Nephron progenitor cell (in vitro differentiated cells): ENCODE measurements at regions not wholly inside any gene's neighbourhood (a gene's known extent, or its start where the extent isn't known, plus 50 kb on each side); places are given as distances from the start of the nearest gene placed in this dataset.

Source experiments
- DNase-seq: peaks from one replicate; pipeline ENCODE4 v3.0.0; 2021
- H3K27ac Mint-ChIP-seq: 2 replicates; pipeline ENCODE4 v1.8.0; 2021; ENCODE audit warnings: mild to moderate bottlenecking, moderate library complexity, mixed read lengths
- H3K27me3 Mint-ChIP-seq: 2 replicates; pipeline ENCODE4 v1.8.0; 2021; ENCODE audit warnings: mild to moderate bottlenecking, low read depth, mixed read lengths; ENCODE audit not compliant: poor library complexity
- H3K36me3 Mint-ChIP-seq: 2 replicates; pipeline ENCODE4 v1.8.0; 2021; ENCODE audit warnings: low read depth, mixed read lengths
- H3K4me1 Mint-ChIP-seq: 2 replicates; pipeline ENCODE4 v1.8.0; 2021; ENCODE audit warnings: mixed read lengths
- H3K4me3 Mint-ChIP-seq: 2 replicates; pipeline ENCODE4 v1.8.0; 2021; ENCODE audit warnings: mild to moderate bottlenecking, moderate library complexity, mixed read lengths
- H3K9me3 Mint-ChIP-seq: 2 replicates; pipeline ENCODE4 v1.8.0; 2021; ENCODE audit warnings: mild to moderate bottlenecking, moderate library complexity, mixed read lengths
- TF ChIP-seq, protein P1 (sequence below): fragments of 200-600 bp; sonication (generic); IDR thresholded peaks from 2 replicates; pipeline ENCODE4 v1.5.0; 2021; ENCODE audit warnings: antibody characterized with exemption

DNA sequence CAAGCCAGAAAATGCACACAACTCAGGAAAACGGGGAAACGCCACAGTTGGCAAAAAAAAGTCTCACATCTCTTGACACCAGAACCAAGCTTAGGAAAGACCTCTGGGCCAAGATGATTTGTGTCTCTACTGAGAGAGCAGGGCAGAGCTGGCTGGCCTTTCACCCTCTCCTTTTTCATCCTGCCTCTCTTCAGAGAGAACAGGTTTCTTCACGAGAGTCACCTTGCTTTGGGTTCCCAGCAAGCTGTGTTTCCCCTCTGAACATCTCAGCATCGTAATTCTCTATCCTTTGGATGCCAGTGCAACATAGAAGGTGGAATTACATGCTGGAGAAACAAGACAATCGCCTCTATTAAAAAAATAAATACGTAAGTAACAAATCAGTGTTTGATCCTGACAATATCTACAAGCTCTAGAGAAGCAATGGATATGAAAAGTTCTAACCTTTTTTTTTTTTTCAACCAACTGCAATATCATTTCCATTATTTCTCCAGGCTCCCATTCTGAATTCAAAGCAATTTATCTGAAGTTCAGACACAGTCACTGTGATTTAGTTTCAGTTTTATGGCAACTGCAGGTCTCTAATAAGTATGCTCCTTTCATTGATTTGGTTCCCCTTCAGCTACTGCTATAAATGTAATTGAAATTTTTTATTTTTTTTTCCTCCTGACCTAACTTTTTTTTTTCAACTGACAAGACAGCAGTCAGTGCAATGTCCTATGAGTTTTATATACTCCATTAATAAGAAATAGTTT is 708.6 kb downstream of the DTWD2 start:
- Mint-ChIP-seq H3K4me1 (peaks cover 23% of the 10 kb centered on the region), H3K4me3 (no peak overlapping the region), H3K36me3 (no peaks in the 10 kb centered on the region), H3K27ac (peak overlapping the region; percentile 39), H3K27me3 (no peaks in the 10 kb centered on the region), H3K9me3 (peaks cover 3% of the 10 kb centered on the region)
- no peak for DNase-seq
- TF ChIP-seq, protein P1, sequence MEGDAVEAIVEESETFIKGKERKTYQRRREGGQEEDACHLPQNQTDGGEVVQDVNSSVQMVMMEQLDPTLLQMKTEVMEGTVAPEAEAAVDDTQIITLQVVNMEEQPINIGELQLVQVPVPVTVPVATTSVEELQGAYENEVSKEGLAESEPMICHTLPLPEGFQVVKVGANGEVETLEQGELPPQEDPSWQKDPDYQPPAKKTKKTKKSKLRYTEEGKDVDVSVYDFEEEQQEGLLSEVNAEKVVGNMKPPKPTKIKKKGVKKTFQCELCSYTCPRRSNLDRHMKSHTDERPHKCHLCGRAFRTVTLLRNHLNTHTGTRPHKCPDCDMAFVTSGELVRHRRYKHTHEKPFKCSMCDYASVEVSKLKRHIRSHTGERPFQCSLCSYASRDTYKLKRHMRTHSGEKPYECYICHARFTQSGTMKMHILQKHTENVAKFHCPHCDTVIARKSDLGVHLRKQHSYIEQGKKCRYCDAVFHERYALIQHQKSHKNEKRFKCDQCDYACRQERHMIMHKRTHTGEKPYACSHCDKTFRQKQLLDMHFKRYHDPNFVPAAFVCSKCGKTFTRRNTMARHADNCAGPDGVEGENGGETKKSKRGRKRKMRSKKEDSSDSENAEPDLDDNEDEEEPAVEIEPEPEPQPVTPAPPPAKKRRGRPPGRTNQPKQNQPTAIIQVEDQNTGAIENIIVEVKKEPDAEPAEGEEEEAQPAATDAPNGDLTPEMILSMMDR: no peak

DNA sequence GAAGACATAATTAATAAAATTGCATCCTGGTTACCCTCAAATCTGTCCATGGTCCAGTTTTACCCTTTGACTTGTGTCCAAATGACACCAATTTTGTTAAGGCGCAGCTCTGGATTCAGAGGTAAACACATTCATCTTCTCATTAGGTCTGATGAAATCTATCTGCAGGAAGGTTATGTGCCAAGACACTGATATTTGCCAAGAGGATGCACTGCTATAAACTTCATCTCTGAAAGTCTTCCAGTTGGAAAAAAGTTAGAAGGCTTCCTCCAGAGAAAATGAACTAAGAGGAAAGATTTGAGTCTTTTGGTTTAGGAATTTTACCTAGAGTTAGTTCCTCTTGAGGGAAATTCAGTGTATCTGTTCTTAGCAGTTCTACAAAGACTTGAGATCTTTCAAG is 717.8 kb downstream of the DTWD2 start:
- Mint-ChIP-seq H3K4me1 (no peaks in the 10 kb centered on the region), H3K36me3 (no peaks in the 10 kb centered on the region), H3K27me3 (no peaks in the 10 kb centered on the region), H3K9me3 (peaks cover 4% of the 10 kb centered on the region), H3K4me3 (no peak overlapping the region), H3K27ac (no peak overlapping the region)
- TF ChIP-seq, protein P1: no peak
- DNase-seq: no peak

DNA sequence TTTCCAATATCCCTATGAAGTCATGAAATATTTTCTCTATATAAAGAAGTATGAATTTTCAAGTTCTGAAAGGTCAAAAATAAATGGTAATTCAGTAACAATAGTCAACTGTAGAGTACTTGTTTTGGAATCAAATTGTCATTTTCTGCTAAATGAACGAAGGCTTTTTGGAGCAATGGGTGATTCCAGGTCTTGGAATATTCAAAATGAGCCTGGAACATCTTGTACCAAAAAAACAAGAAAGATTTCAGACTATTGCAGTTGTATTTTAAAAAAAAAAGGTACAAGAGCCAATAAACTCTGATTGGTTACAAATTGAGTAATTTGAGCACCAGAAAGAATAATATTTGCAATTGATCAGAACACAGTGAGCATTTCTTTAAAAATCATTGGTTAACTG is 730.1 kb downstream of the DTWD2 start:
- no peak overlapping the region for H3K27ac Mint-ChIP-seq
- no peak overlapping the region for H3K4me3 Mint-ChIP-seq
- DNase-seq: no peak
- no peaks in the 10 kb centered on the region for H3K36me3 Mint-ChIP-seq
- peaks cover 3% of the 10 kb centered on the region for H3K27me3 Mint-ChIP-seq
- H3K4me1 Mint-ChIP-seq: no peaks in the 10 kb centered on the region
- TF ChIP-seq, protein P1: no peak
- H3K9me3 Mint-ChIP-seq: peaks cover 4% of the 10 kb centered on the region

DNA sequence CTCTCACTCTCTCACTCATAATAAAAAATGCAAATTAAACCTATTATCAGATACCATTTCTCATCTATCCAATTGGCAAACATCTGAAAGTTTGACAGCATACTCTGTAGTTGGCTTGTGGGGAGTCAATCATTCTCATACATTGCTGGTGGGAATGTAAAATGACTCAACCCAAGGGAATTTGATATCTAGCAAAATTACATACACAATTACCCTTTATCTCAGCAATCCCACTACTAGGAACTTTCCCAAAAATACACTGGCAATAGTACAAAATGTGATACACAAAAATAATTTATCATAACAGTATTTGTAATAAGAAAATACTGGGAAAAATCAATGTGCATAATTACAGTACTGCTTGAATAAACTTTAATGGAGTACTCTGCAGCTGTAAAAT is 731.3 kb downstream of the DTWD2 start:
- TF ChIP-seq, protein P1: no peak
- peaks cover 1% of the 10 kb centered on the region for H3K36me3 Mint-ChIP-seq
- peaks cover 3% of the 10 kb centered on the region for H3K9me3 Mint-ChIP-seq
- H3K27ac Mint-ChIP-seq: no peak overlapping the region
- no peaks in the 10 kb centered on the region for H3K4me1 Mint-ChIP-seq
- no peak for DNase-seq
- H3K4me3 Mint-ChIP-seq: no peak overlapping the region
- H3K27me3 Mint-ChIP-seq: peaks cover 3% of the 10 kb centered on the region

DNA sequence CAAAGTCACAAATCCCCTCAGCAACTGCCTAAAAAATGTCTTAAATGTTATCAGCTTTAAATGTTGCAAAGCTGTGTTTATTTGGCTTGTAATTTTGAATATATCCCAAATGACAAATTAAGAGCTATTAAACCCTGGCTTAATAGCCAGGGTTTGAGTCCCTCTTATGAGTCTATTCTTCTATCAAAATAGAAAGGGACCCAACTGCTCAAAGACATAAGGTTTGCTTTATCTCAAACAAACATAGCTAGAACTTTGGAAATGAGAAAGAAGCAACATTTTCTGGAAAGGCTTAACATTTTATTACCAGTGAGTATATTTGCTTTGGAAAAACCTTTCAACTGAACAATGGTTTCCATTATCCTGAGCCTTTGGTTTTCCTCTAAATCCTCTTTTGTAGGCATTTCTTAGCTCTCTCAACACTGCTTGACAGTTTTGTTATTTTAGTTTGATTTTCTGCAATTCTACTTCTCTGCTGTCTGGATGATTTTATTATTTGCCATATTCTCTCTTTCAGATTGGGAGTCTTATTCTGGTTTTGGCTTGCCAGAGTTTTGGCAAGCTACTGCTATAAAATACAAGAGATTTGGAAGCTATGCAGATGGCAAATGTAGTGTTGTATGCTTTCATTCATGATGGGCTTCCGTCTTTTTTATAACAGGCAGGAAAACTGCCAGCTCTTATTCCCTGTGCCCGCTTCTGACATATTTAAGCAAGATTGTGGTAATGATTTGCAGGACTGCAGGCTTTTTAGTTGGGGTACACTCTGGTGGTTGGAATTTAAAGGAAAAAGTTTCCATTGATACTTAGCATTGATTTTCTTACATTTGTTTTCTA is 734.9 kb downstream of the DTWD2 start:
- DNase-seq: no peak
- peaks cover 19% of the 10 kb centered on the region for H3K36me3 Mint-ChIP-seq
- H3K27me3 Mint-ChIP-seq: no peaks in the 10 kb centered on the region
- peaks cover 40% of the 10 kb centered on the region for H3K9me3 Mint-ChIP-seq
- H3K4me1 Mint-ChIP-seq: no peaks in the 10 kb centered on the region
- TF ChIP-seq, protein P1: no peak
- no peak overlapping the region for H3K27ac Mint-ChIP-seq
- H3K4me3 Mint-ChIP-seq: no peak overlapping the region
